Left ventricle myocardium inferior (tissue), 1 donor: ENCODE measurements at regions not wholly inside any gene's neighbourhood (a gene's known extent, or its start where the extent isn't known, plus 50 kb on each side); places are given as distances from the start of the nearest gene placed in this dataset.

ENCODE experiments used
- DNase-seq: peaks from one replicate; pipeline ENCODE4 v3.0.0-alpha.2; 2020
- H3K27ac ChIP-seq: fragments of 200-600 bp; replicated peaks from 2 replicates; pipeline ENCODE4 v1.8.0; 2021
- H3K27me3 ChIP-seq: fragments of 200-600 bp; 2 replicates; pipeline ENCODE4 v1.8.0; 2021; ENCODE audit warnings: low read depth
- H3K36me3 ChIP-seq: fragments of 200-600 bp; 2 replicates; pipeline ENCODE4 v1.8.0; 2021
- H3K4me1 ChIP-seq: fragments of 200-600 bp; 2 replicates; pipeline ENCODE4 v1.8.0; 2021
- H3K4me3 ChIP-seq: fragments of 200-600 bp; 2 replicates; pipeline ENCODE4 v1.8.0; 2021; ENCODE audit warnings: mild to moderate bottlenecking, moderate library complexity
- H3K9me3 ChIP-seq: fragments of 200-600 bp; replicated peaks from 2 replicates; pipeline ENCODE4 v1.8.0; 2021
- intact Hi-C: fragments of 100-400 bp; cut with micrococcal nuclease; formaldehyde crosslinking; loops from one replicate; pipeline ENCODE4 v1.11.0; 2022
- TF ChIP-seq, protein P1 (sequence below): fragments of 200-600 bp; IDR thresholded peaks from 2 replicates; pipeline ENCODE4 v1.8.0; 2021; ENCODE audit warnings: antibody characterized with exemption, mild to moderate bottlenecking, borderline replicate concordance
- donor health status: DM: no; HTN: yes; CAD: no; lungs with severe emphysema.

DNA sequence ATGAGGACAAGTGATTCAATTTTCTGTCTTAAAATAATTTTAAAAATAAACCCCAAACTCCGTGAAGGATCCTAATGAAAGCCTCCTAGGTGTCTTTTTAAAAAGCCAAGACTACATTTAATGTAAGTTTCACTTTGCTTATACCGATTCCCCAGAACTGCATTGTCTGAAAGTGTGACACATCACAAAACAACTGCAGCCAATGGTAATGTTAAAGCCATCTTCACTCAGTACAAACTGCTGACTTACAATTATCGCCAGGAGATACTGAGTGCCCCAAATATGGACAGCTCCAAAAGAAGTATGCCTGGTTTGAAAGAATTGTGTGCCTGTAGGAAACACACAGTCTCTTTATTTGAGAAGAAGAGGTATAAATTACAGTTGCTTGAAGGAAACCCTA lies 73.7 kb upstream of the SPANXB1 start:
- Histone ChIP-seq H3K27me3 (no peaks in the 10 kb centered on the region), H3K27ac (no peak overlapping the region), H3K4me3 (no peak overlapping the region), H3K4me1 (no peaks in the 10 kb centered on the region), H3K9me3 (no peaks in the 10 kb centered on the region), H3K36me3 (no peaks in the 10 kb centered on the region)
- intact Hi-C loops = no loop called here
- no peak for DNase-seq
- TF ChIP-seq, protein P1, sequence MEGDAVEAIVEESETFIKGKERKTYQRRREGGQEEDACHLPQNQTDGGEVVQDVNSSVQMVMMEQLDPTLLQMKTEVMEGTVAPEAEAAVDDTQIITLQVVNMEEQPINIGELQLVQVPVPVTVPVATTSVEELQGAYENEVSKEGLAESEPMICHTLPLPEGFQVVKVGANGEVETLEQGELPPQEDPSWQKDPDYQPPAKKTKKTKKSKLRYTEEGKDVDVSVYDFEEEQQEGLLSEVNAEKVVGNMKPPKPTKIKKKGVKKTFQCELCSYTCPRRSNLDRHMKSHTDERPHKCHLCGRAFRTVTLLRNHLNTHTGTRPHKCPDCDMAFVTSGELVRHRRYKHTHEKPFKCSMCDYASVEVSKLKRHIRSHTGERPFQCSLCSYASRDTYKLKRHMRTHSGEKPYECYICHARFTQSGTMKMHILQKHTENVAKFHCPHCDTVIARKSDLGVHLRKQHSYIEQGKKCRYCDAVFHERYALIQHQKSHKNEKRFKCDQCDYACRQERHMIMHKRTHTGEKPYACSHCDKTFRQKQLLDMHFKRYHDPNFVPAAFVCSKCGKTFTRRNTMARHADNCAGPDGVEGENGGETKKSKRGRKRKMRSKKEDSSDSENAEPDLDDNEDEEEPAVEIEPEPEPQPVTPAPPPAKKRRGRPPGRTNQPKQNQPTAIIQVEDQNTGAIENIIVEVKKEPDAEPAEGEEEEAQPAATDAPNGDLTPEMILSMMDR = no peak

DNA sequence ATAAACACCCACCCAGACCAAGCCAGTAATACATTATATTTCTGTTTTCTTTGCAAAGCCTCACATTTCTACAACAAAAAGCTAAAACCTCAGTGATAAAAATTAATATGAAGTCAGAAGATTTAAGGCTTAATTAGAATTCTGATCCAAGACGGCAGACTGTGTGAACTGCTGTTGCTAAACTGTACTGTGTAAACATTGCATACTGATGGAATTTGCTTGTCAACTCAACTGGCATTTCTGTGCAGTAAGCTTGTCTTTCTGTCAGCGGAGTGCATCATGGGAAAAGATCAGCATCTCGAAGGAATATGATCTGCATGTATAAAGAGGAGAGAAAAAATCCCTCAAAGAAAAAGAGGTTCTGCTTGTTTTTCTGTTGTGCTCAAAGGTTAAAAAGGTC lies 69.4 kb upstream of the SPANXB1 start:
- Histone ChIP-seq H3K4me1 (no peaks in the 10 kb centered on the region), H3K27me3 (no peaks in the 10 kb centered on the region), H3K36me3 (no peaks in the 10 kb centered on the region), H3K9me3 (no peaks in the 10 kb centered on the region), H3K27ac (no peak overlapping the region), H3K4me3 (no peak overlapping the region)
- intact Hi-C loops = no loop called here
- TF ChIP-seq, protein P1 = no peak
- no peak for DNase-seq

DNA sequence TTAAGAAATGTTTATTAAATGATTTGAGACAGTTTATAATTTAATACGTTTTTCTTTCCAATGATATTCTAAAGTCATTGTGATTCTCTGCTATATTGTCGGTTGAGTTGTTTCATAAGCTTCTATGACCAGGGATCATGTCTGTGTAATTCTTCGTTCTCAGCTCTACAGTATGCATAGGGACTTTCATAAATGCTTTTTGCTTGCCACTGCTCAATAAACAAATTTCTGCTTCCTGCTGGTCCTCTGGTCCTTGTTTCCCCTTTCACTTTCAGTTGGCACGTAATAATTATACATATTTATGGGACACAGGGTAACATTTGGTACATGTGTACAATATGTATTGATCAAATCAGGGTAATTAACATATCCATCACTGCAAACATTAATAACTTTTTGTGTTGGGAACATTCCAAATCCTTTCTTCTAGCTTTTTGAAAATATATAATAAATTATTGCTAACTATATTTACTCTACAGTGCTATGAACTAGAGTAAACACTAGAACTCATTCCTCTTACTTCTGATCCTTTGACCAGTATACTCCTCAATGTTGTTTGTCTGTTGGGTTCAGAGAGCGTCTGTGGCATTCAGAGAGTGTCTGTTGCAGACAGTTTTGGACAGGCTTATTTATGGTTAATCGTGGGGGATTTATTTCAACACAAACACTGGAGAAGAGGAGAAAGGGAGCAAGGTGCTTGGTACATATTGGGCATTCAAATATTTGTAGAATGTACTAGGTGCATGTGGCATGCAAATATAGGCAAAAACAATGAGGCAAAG lies 68.3 kb upstream of the SPANXB1 start:
- no peaks in the 10 kb centered on the region for H3K27me3 ChIP-seq
- H3K9me3 ChIP-seq = no peaks in the 10 kb centered on the region
- no peaks in the 10 kb centered on the region for H3K4me1 ChIP-seq
- TF ChIP-seq, protein P1 = no peak
- no peaks in the 10 kb centered on the region for H3K36me3 ChIP-seq
- intact Hi-C loops = no loop called here
- H3K4me3 ChIP-seq = no peak overlapping the region
- no peak for DNase-seq
- no peak overlapping the region for H3K27ac ChIP-seq

DNA sequence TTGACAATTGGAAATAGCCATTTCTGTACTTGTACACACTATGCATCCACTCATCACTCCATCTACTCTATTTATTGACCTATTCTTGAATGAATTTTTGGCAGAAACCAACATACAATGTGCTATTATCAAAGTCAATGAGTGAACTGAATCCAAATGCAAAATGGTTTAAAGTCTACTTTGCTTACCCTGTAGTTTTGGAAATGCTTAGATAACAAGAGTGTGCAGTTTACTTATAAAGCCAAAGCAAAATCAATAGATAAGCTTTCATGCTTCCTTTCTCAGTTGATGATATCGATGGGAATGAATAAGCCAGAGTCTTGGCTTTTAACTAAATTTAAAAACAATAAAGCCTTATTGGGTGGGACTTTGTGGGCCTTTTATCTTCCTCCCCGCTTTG lies 58.9 kb upstream of the SPANXB1 start:
- intact Hi-C loops = no loop called here
- Histone ChIP-seq H3K27ac (no peak overlapping the region), H3K36me3 (no peaks in the 10 kb centered on the region), H3K4me3 (no peak overlapping the region), H3K9me3 (no peaks in the 10 kb centered on the region), H3K4me1 (no peaks in the 10 kb centered on the region), H3K27me3 (no peaks in the 10 kb centered on the region)
- TF ChIP-seq, protein P1 = no peak
- DNase-seq = no peak

DNA sequence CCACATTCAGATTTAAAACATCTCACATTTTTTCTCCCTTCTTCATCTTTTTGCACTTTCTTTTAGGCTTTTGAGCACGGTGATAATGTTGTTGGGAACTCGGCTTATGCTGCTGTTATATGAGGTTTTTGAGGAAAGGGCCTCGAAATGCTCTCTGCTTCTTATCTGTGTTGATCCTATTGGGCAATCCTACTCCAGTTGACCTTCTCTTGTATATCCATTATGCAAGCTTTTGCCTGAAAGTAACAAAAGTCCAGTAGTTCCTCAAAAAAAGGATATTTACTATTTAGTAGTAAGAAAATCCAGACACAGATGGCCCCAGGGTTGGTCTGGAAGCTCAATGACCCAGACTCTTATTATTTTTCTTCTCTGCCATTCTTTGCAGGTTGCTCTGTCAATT lies 57.7 kb upstream of the SPANXB1 start:
- intact Hi-C loops = no loop called here
- Histone ChIP-seq H3K9me3 (no peaks in the 10 kb centered on the region), H3K36me3 (no peaks in the 10 kb centered on the region), H3K4me1 (no peaks in the 10 kb centered on the region), H3K27me3 (no peaks in the 10 kb centered on the region), H3K27ac (no peak overlapping the region), H3K4me3 (no peak overlapping the region)
- DNase-seq = no peak
- TF ChIP-seq, protein P1 = no peak
